SK-N-SH (cell line): ENCODE measurements at regions not wholly inside any gene's neighbourhood (a gene's known extent, or its start where the extent isn't known, plus 50 kb on each side); places are given as distances from the start of the nearest gene placed in this dataset.

ENCODE experiments used
- CTCF ChIP-seq: fragments of 200-600 bp; sonication (generic); IDR thresholded peaks from 2 replicates; pipeline ENCODE4 v1.6.1; 2017; ENCODE audit warnings: antibody characterized with exemption, mild to moderate bottlenecking, moderate library complexity
- GABPA ChIP-seq: IDR thresholded peaks from 2 replicates; pipeline ENCODE4 v1.4.0; 2012; ENCODE audit warnings: low read depth, mild to moderate bottlenecking
- JUND ChIP-seq: IDR thresholded peaks from 2 replicates; pipeline ENCODE4 v1.4.0; 2012
- MAX ChIP-seq: IDR thresholded peaks from 2 replicates; pipeline ENCODE4 v1.4.0; 2012; ENCODE audit warnings: low read depth
- POLR2AphosphoS5 ChIP-seq: IDR thresholded peaks from 2 replicates; pipeline ENCODE4 v1.6.1; 2012; ENCODE audit warnings: low read depth, low read length
- RAD21 ChIP-seq: IDR thresholded peaks from 2 replicates; pipeline ENCODE4 v1.6.1; 2012; ENCODE audit warnings: mild to moderate bottlenecking, low read length
- RFX5 ChIP-seq: IDR thresholded peaks from 2 replicates; pipeline ENCODE4 v1.6.1; 2012; ENCODE audit warnings: mild to moderate bottlenecking, improper control_type of control experiment, low read length
- TCF12 ChIP-seq: IDR thresholded peaks from 2 replicates; pipeline ENCODE4 v1.4.0; 2012
- TEAD4 ChIP-seq: IDR thresholded peaks from 2 replicates; pipeline ENCODE4 v1.4.0; 2012; ENCODE audit warnings: mild to moderate bottlenecking, borderline replicate concordance; ENCODE audit not compliant: insufficient read depth
- USF2 ChIP-seq: fragments of 150-350 bp; IDR thresholded peaks from 2 replicates; pipeline ENCODE4 v1.6.1; 2017; ENCODE audit warnings: antibody characterized with exemption, low read length, low read depth, borderline replicate concordance

GRCh38 chr4:129916991-129917390 lies 821.0 kb downstream of the C4orf33 start:
- TF ChIP-seq GABPA = no peak
- no peak for TF ChIP-seq RFX5
- TF ChIP-seq CTCF = no peak
- no peak for TF ChIP-seq MAX
- TF ChIP-seq JUND = no peak
- TF ChIP-seq USF2 = no peak
- no peak for TF ChIP-seq POLR2AphosphoS5
- TF ChIP-seq TCF12 = no peak
- TF ChIP-seq TEAD4 = no peak
- no peak for TF ChIP-seq RAD21
